ENCODE measurements at regions not wholly inside any gene's neighbourhood (a gene's known extent, or its start where the extent isn't known, plus 50 kb on each side); places are given as distances from the start of the nearest gene placed in this dataset.

DNA sequence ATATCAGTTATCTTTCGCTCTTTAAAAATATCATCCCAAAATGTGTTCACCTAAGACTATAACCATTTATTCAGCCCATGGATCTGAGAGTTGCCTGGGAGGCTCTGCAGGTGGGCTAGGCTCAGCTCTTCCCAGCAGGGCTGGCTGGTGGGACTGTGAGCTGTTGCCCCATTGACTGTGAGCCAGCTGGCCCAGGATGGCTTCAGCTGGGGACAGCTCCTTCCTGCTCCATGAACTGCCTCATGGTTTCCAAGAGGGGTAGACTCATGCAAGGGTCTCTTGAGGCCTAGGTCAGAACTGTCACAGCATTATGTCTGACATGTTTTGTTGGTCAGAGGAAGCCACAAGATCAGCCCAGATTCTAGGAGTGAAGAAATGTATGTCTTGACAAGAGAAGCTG is 114.1 kb upstream of the E2F7 start:
- 100% methylated on average over 1 of the region's 1 CpG for WGBS (ENCODE audit: low lambda C conversion rate, missing lambda C conversion rate)
- Histone ChIP-seq H3K4me3 (no peak overlapping the region), H3K79me2 (no peaks in the 10 kb centered on the region), H3K4me1 (ENCODE audit: insufficient read depth) (no peaks in the 10 kb centered on the region), H3K36me3 (replicated peaks; ENCODE audit: insufficient read depth, low read depth) (no peaks in the 10 kb centered on the region), H4K20me1 (ENCODE audit: insufficient read depth, poor library complexity, severe bottlenecking) (no peaks in the 10 kb centered on the region), H3K27me3 (no peaks in the 10 kb centered on the region), H3K4me2 (no peak overlapping the region), H3K9me3 (ENCODE audit: low read depth) (no peaks in the 10 kb centered on the region), H2AFZ (no peak overlapping the region), H3K9me2 (replicated peaks; ENCODE audit: insufficient read depth) (no peaks in the 10 kb centered on the region), H3K27ac (no peak overlapping the region)
- no peak for DNase-seq (ENCODE audit: low spot score)
- TF ChIP-seq, protein P1, sequence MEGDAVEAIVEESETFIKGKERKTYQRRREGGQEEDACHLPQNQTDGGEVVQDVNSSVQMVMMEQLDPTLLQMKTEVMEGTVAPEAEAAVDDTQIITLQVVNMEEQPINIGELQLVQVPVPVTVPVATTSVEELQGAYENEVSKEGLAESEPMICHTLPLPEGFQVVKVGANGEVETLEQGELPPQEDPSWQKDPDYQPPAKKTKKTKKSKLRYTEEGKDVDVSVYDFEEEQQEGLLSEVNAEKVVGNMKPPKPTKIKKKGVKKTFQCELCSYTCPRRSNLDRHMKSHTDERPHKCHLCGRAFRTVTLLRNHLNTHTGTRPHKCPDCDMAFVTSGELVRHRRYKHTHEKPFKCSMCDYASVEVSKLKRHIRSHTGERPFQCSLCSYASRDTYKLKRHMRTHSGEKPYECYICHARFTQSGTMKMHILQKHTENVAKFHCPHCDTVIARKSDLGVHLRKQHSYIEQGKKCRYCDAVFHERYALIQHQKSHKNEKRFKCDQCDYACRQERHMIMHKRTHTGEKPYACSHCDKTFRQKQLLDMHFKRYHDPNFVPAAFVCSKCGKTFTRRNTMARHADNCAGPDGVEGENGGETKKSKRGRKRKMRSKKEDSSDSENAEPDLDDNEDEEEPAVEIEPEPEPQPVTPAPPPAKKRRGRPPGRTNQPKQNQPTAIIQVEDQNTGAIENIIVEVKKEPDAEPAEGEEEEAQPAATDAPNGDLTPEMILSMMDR (IDR thresholded peaks at IDR 0.05; ENCODE audit: poor library complexity): no peak
- TF ChIP-seq EZH2phosphoT487 (IDR thresholded peaks at IDR 0.05; ENCODE audit: low read depth, severe bottlenecking, unreplicated experiment) (no peak), EZH2 (IDR thresholded peaks at IDR 0.05; ENCODE audit: borderline replicate concordance) (no peak)

GRCh38 chr12:77167801-77168200 is 102.4 kb upstream of the E2F7 start:
- WGBS (ENCODE audit: low lambda C conversion rate, missing lambda C conversion rate): 90% methylated on average over 2 of the region's 2 CpGs
- Histone ChIP-seq H4K20me1 (ENCODE audit: insufficient read depth, poor library complexity, severe bottlenecking) (no peaks in the 10 kb centered on the region), H3K27ac (no peak overlapping the region), H3K27me3 (no peaks in the 10 kb centered on the region), H3K4me1 (ENCODE audit: insufficient read depth) (no peaks in the 10 kb centered on the region), H3K79me2 (no peaks in the 10 kb centered on the region), H3K4me3 (no peak overlapping the region), H3K36me3 (replicated peaks; ENCODE audit: insufficient read depth, low read depth) (no peaks in the 10 kb centered on the region), H3K4me2 (no peak overlapping the region), H2AFZ (no peak overlapping the region), H3K9me3 (ENCODE audit: low read depth) (no peaks in the 10 kb centered on the region), H3K9me2 (replicated peaks; ENCODE audit: insufficient read depth) (no peaks in the 10 kb centered on the region)
- TF ChIP-seq, protein P1 (IDR thresholded peaks at IDR 0.05; ENCODE audit: poor library complexity): no peak
- TF ChIP-seq EZH2phosphoT487 (IDR thresholded peaks at IDR 0.05; ENCODE audit: low read depth, severe bottlenecking, unreplicated experiment) (no peak), EZH2 (IDR thresholded peaks at IDR 0.05; ENCODE audit: borderline replicate concordance) (no peak)
- DNase-seq (ENCODE audit: low spot score): no peak

DNA sequence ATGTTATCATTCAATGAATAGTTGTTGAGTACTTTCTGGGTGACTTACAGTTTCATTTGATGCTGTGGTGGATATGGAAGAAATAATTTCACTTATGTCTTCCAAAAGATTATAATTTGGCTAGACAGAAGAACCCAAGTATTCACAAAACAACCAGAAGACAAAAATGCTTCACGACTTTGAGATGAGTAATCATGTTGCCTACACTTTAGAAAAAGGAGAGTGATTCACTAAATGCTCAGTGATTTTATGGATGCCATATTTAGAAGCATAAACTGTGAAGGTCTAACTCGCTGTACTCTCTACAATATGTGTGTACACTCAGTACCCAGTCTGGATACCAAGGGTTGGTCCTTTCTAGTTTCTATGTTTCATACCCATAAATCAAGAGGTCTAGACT is 101.3 kb upstream of the E2F7 start:
- no peak overlapping the region for H2AFZ ChIP-seq
- H3K36me3 ChIP-seq (replicated peaks; ENCODE audit: insufficient read depth, low read depth): no peaks in the 10 kb centered on the region
- no peaks in the 10 kb centered on the region for H3K27me3 ChIP-seq
- H3K4me2 ChIP-seq: no peak overlapping the region
- H3K9me3 ChIP-seq (ENCODE audit: low read depth): no peaks in the 10 kb centered on the region
- no peaks in the 10 kb centered on the region for H3K79me2 ChIP-seq
- 83% methylated on average over 2 of the region's 2 CpGs for WGBS (ENCODE audit: low lambda C conversion rate, missing lambda C conversion rate)
- no peak overlapping the region for H3K4me3 ChIP-seq
- no peaks in the 10 kb centered on the region for H4K20me1 ChIP-seq (ENCODE audit: insufficient read depth, poor library complexity, severe bottlenecking)
- no peak for TF ChIP-seq EZH2phosphoT487 (IDR thresholded peaks at IDR 0.05; ENCODE audit: low read depth, severe bottlenecking, unreplicated experiment)
- TF ChIP-seq, protein P1 (IDR thresholded peaks at IDR 0.05; ENCODE audit: poor library complexity): no peak
- H3K9me2 ChIP-seq (replicated peaks; ENCODE audit: insufficient read depth): no peaks in the 10 kb centered on the region
- H3K4me1 ChIP-seq (ENCODE audit: insufficient read depth): no peaks in the 10 kb centered on the region
- H3K27ac ChIP-seq: no peak overlapping the region
- DNase-seq (ENCODE audit: low spot score): no peak
